ENCODE measurements at regions not wholly inside any gene's neighbourhood (a gene's known extent, or its start where the extent isn't known, plus 50 kb on each side); places are given as distances from the start of the nearest gene placed in this dataset.
A peak's percentile ranks its signal among the peaks of the same experiment; 100 is the strongest.
"Not testable (repeated sequence)": the region's sequence is repeated elsewhere in the genome, so short reads cannot be mapped to it uniquely, and the experiment has no call there.

DNA sequence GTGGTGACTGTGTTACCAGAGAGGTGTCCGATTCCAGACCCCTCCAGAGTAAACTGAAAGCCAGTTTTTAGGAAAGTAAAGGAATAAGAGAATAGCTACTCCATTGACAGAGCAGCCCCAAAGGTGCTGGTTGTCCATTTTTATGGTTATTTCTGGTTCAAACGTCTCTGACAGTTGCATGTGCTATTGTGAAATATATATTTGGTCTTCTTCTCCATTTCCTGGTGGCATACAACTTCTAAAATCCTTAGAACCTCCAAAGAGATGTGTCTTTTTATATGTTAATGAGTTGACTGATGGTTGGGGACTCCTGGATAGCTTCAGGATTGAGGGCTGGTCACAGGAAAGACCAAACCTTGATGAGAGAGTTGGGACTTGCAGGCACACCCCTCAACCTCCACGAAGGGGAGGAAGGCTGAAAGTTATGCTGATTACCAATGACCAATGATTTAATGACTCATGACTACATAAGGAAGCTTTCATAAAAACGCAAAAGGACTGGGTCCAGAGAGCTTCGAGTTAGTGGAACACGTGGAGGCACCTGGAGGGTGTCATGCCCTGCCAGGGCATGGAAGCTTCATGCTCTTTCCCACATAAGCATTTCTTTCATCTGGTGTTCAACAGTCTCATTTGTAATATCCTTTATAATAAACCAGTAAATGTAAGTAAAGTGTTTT, 100.7 kb downstream of the SLC16A1 start:
- no peak for DNase-seq (ENCODE audit: low read depth)

DNA sequence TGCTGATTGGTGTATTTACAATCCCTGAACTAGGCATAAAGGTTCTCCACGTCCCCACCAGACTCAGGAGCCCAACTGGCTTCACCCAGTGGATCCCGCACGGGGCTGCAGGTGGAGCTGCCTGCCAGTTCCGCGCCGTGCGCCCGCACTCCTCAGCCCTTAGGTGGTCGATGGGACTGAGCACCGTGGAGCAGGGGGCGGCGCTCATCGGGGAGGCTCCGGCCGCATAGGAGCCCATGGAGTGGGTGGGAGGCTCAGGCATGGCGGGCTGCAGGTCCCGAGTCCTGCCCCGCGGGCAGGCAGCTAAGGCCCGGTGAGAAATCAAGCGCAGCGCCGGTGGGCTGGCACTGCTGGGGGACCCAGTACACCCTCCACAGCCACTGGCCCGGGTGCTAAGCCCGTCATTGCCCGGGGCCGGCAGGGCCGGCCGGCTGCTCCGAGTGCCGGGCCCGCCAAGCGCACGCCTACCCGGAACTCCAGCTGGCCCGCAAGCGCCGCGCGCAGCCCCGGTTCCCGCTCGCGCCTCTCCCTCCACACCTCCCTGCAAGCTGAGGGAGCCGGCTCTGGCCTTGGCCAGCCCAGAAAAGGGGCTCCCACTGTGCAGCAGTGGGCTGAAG, 101.5 kb downstream of the SLC16A1 start:
- DNase-seq (ENCODE audit: low read depth): not testable (repeated sequence)

DNA sequence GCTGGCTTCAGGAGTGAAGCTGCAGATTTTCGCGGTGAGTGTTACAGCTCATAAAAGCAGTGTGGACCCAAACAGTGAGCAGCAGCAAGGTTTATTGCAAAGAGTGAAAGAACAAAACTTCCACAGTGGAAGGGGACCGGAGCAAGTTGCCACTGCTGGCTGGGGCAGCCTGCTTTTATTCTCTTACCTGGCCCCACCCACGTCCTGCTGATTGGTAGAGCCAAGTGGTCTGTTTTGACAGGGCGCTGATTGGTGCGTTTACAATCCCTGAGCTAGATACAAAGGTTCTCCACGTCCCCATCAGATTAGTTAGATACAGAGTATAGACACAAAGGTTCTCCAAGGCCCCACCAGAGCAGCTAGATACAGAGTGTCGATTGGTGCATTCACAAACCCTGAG, 102.1 kb downstream of the SLC16A1 start:
- not testable (repeated sequence) for DNase-seq (ENCODE audit: low read depth)

DNA sequence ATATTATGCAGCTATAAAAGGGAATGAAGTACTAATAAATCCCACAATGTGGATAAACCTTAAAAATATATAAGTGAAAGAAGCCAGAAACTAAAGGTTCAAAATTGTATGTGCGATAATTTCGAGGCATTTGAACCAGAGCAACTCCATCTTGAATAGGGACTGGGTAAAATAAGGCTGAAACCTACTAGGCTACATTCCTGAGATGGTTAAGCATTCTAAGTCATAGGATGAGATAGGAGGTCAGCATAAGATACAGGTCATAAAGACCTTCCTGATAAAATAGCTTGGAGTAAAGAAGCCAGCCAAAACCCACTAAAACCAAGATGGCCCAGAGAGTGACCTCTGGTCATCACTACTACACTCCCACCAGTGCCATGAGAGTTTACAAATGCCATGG, 103.1 kb downstream of the SLC16A1 start:
- no peak for DNase-seq (ENCODE audit: low read depth)

DNA sequence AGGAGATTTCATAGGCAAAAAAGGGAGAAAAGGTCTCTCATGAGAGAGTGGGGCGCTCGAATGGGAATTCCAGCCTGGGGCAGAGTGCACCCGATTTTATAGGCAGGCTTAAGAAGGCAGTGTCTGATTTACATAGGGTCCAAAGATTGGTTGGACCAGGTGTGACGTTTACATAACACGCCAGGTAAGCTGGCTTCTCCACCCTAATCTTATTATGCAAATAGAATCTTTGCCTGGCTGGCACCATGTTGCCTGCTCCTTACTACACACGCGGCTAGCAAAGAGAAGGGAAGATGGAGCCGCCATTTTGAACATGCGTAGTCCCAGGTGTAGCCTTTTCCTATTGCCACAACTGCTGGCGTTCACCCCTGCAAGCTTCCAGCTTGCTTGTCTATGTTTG, 103.7 kb downstream of the SLC16A1 start:
- DNase-seq (ENCODE audit: low read depth): no peak

DNA sequence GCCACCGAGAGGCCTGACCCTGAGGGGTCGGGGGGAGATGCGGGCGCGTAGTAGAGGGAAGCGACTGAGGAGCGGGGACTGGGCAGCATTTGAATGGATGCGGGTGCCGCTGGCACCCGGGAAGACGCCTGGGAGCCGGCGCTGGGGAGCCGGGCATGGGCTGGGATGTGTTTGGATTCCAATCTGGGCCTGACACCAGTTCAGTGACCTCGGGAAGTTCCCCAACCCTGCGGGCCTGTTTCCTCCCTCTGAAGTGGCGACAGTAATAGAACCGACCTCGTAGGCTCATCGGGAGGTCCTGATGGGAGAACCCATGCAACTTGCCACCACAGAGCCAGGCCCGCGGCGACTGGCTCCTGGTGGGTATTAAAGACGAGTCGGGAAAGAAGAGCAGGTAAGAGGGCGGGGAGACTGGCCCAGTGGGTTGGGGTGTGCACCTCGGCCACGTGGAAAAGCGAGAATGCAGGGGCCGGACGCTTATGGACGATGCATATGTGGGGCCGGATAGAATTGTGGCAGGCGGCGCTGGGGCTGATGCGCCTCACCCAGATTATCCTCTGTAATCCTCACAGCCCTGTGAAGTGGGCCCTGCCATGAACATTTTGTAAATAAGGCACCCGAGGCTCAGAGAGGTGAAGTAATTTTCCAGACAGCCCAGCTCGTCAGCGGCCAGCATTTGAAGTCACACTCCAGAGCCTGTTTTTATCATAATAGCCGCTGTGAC, 105.8 kb downstream of the SLC16A1 start:
- DNase-seq (ENCODE audit: low read depth): peak; percentile 30

DNA sequence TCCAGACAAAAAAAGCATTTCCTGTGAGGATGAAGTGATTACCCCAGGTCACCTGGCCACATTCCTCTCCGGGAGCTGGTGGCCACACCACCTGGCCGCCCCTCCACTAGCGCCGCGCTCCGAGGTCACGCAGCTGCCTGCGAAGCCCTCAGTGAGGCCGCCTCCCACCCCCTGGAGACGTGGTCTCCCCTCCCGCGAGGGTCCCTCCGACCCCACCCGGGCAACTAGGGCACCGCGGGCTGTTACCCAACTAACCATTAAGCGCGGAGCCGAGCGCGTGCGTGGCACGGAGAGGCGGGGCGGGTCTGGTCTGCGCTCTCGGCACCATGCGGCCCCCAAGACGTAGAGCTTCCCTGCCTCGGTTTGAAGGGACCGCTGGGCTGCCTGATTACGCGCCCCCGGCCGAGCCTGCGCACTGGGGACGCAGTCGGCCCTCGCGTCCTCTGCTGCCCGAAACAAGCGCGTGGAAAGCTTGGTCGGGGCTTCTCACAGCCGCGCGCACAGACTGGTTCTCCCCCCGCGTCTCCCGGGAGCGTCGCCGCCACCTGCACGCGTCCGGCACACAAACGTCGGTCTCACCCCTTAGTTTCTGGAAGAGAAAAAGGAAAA, 106.5 kb downstream of the SLC16A1 start:
- DNase-seq (ENCODE audit: low read depth): peak; percentile 37

DNA sequence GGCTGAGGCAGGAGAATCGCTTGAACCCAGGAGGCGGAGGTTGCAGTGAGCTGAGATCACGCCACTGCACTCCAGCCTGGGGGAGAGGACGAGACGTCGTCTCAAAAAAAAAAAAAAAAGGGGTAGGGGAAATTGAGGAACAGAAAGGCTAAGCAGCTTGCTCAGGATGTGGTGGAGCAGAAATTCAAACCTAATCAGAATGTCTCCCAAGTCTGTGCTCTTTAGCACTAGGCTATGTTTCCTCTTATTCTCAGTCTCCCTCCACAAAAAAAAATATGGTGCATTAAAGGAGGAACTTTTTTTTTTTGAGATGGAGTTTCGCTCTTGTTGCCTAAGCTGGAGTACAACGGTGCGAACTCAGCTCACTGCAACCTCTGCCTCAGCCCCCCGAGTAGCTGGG, 114.2 kb downstream of the SLC16A1 start:
- no peak for DNase-seq (ENCODE audit: low read depth)

DNA sequence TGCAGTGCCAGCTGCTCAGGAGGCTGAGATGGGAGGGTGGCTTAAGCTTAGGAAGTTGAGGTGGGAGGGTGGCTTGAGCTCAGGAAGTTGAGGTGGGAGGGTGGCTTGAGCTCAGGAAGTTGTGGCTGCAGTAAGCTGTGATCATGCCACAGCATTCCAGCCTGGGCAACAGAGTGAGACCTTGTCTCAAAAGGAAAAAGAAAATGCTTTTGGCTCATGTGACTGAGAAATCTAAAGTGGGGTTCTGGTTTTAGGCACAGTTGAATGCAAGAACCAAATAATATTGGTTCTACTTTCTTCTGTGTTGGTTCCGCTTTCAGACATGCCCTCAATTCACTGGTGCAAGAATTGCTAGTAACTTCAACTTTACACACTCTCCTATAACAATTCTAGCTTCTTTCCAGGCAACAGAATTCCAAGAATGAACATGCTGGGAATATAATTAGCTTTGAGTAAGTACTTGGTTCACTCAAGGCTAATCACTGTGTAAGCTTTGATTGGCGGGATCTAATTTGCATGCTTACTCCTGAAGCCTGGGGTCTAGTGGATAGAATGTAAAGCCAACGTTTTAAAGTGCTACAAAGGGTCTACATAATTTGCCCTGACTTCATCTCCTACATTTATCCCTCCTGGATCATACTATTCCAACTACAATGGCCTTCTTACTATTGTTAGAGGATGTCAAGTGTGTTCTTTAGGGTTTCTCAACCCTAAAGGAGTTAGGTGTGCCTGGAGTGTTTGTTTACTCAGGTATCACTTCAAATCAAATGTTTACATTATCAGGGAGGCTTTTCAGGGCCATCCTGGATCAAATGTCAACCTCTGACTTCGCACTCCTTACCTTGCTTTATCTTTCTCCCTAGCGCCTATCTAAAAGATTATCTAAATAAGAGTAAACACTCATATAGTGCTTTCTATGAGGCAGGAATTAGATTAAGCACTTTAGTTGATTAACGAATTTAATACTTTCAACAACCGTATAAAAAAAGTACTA, 115.1 kb downstream of the SLC16A1 start:
- peak; percentile 25 for DNase-seq (ENCODE audit: low read depth)

DNA sequence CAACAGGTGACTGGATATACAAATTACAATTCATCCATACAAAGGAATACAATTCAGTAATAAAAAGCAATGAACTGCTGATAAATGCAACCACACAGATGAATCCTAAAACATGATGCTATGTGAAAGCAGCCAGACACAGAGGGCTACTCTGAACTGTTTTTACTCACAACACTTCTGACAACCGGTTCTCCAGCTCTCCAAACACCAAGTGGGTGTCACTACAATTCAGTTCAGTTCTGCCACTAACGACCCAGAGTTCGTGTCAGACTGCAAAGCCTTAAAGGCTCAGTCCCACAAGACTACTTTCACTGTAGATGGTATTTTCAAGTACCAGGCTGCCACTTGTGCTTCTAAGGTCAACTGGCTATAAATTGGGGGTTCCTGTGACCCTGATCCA, 119.4 kb downstream of the SLC16A1 start:
- DNase-seq (ENCODE audit: low read depth): no peak

DNA sequence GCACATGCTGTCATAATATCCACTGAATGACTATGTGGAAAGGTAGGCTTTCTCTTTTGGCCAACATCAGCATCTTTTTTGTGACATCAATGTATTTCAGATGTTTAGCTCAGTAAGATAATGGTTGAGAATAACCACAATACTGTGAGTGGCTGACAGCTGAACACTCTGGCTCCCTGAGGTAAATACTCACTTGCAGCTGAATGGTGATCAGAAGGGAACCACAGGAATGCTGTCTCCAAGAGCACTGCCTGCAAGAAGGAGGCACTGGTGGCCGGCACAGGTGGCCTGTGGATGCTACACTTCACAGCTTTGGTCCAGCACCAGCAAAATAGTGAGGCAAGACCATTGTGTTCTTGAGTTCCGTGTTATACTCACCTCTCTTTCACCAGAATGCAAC, 118.7 kb upstream of the PPM1J start:
- DNase-seq (ENCODE audit: low read depth): no peak

DNA sequence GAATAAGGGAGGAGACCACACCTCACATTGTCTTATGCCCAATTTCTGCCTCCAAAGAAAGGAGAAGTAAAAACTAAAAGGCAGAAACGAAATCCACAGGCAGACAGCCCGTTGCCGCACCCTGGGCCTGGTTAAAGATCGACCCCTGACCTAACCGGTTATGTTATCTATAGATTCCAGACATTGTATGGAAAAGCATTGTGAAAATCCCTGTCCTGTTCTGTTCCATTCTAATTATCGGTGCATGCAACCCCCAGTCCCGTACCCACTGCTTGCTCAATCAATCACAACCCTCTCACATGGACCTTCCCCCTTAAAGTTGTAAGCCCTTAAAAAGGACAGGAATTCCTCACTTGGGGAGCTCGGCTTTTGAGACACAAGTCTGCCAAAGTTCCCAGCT, 117.1 kb upstream of the PPM1J start:
- DNase-seq (ENCODE audit: low read depth): not testable (repeated sequence)

DNA sequence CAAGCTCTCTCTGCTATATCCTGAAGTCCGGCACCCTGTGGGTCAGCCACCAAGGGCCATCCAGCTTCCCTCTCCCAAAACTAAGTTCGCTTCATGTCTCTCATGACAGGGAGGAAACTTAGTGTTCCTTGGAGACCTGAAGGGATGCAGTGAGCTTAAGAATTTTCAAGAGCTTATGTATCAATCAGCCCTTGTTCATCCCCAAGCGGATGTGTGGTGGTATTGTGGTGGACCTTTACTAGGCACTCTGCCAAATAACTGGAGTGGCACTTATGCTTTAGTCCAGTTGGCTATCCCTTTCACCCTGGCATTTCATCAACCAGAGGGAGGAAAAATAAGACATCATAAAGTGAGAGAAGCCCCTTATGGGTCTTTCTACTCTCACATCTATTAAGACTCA, 114.6 kb upstream of the PPM1J start:
- DNase-seq (ENCODE audit: low read depth): not testable (repeated sequence)

DNA sequence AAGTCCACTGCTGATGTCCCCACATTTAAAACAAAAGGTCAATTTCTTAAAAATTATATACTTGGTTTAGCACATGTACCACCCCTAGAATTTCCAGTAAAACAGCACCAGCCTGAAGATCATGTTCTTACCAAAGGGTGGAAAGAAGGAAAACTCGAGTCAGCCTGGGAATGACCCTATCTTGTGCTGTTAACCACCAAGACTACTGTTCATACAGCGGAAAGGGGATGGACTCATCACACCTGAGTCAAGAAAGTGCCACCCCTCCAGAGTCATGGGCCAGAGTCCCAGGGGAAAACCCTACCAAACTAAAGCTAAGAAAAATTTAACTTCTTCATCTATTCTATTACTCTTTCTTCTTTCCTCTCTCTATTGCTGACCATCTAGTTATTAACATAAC, 113.6 kb upstream of the PPM1J start:
- no peak for DNase-seq (ENCODE audit: low read depth)

DNA sequence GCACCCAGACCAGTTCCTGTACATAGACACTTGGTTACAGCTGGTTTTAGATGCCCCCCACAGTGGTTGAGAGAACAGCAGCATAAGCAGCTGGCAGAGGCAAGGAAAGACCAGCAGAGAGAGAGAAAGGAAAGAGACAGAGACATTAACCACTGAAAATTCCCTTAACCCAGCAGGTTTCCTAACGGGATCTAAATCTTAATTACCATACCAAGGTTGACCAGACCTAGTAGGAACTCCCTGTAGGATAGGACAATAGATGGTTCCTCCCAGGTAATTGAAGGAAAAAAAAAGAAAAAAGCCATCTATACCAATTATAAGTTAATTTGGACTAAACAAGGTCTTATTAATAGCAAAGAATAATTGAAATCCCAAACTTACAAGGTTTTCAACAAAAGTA, 112.3 kb upstream of the PPM1J start:
- not testable (repeated sequence) for DNase-seq (ENCODE audit: low read depth)

DNA sequence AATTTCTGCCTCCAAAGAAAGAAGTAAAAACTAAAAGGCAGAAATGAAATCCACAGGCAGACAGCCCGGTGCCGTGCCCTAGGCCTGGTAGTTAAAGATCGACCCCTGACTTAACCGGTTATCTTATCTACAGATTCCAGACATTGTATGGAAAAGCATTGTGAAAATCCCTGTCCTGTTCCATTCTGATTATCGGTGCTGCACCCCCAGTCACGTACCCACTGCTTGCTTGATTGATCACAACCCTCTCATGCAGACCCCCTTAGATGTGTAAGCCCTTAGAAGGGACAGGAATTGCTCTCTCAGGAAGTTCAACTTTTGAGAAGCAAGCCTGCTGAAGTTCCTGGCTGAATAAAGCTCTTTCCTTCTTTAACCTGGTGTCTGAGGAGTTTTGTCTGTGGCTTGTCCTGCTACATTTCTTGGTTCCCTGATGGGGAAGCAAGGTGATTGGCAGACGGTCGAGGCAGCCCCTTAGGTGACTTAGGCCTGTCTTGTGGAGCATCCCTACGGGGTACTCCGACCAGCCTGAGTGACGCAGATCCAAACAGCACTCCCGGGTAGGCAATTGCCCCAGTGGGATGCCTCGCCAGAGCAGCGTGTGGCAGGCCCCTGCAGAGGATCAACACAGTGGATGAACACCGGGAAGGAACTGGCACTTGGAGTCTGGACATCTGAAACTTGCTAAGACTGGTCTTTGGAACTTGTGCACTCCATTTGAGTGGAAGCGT, 111.2 kb upstream of the PPM1J start:
- DNase-seq (ENCODE audit: low read depth): no peak

DNA sequence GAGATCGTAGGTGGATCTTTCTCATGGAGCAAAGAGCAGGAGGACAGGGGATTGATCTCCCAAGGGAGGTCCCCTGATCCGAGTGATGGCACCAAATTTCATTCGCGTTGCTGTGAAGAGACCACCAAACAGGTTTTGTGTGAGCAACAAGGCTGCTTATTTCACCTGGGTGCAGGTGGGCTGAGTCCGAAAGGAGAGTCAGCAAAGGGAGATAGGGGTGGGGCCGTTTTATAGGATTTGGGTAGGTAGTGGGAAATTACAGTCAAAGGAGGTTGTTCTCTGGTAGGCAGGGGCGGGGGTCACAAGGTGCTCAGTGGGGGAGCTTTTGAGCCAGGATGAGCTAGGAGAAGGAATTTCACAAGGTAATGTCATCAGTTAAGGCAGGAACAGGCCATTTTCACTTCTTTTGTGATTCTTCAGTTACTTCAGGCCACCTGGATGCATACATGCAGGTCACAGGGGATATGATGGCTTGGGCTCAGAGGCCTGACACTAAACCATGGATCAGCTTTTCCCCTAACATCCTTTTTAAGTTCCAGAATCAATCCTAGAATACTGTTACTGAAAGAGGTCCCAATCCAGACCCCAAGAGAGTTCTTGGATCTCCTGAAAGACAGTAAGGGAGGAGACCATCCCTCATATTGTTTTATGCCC, 110.6 kb upstream of the PPM1J start:
- not testable (repeated sequence) for DNase-seq (ENCODE audit: low read depth)

DNA sequence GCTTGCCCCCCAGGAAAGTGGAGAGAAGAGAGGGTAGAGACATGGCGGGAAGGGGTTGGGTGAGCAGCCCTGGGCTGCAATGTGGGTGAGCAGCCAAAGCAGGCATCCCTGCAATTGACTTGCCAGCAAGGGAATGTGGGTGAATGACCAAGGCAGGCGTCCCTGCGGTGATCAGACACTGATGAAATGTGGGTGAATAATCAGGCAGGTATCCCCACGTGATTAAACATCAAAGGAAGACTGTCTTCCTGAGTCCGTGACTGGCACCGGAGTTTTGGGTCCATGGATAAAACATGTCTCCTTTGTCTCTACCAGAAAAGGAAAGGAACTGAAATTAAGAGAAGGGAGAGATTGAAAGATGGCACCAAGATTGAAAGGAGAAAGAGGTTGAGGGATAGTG, 109.9 kb upstream of the PPM1J start:
- DNase-seq (ENCODE audit: low read depth): not testable (repeated sequence)

DNA sequence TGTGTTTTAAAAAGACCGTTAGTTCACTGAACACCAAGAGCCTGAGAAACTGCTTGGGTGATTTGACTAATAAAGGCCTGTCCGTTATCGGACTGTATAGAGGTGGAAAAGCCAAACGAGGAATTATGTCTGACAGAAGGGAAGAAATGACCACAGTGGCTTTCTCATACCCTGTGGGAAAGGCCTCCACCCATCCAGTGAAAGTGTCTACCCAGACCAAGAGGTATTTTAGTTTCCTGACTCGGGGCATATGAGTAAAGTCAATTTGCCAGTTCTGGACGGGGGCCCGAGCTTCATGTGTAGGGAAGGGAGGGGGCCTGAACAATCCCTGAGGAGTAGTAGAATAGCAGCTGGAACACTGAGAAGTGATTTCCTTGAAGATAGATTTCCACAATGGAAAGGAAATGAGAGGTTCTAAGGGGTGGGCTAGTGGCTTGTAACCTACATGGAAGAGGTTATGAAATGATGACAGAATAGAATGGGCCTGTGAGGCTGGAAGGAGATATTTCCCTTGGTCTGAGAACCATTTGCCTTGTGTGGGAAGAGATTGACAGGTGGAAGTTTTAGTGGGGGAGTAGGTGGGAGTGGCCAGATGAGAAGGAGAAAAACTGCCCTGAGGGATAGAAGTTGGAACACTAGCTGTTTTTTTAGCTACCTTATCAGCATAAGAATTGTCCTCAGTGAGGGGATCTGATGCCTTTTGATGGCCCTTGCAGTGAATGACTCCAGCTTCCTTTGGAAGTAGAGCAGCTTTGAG, 106.4 kb upstream of the PPM1J start:
- not testable (repeated sequence) for DNase-seq (ENCODE audit: low read depth)
